HEK293T (cell line): ENCODE measurements at regions not wholly inside any gene's neighbourhood (a gene's known extent, or its start where the extent isn't known, plus 50 kb on each side); places are given as distances from the start of the nearest gene placed in this dataset.

Experiments
- BHLHE40 ChIP-seq: fragments of 450-650 bp; IDR thresholded peaks from 2 replicates; pipeline ENCODE4 v1.6.1; 2016; ENCODE audit warnings: mild to moderate bottlenecking, moderate library complexity, borderline replicate concordance
- CTBP1 ChIP-seq: fragments of 450-650 bp; IDR thresholded peaks from 2 replicates; pipeline ENCODE4 v1.6.1; 2016; ENCODE audit warnings: borderline replicate concordance
- ELF4 ChIP-seq: fragments of 450-650 bp; IDR thresholded peaks from 2 replicates; pipeline ENCODE4 v1.6.1; 2017; ENCODE audit warnings: antibody characterized with exemption
- FOXK2 ChIP-seq: fragments of 450-650 bp; IDR thresholded peaks from 2 replicates; pipeline ENCODE4 v1.6.1; 2016; ENCODE audit warnings: mild to moderate bottlenecking
- HDGF ChIP-seq: fragments of 450-650 bp; IDR thresholded peaks from 2 replicates; pipeline ENCODE4 v1.6.1; 2017; ENCODE audit warnings: antibody characterized with exemption, borderline replicate concordance
- L3MBTL2 ChIP-seq: fragments of 450-650 bp; conservative IDR thresholded peaks from 2 replicates; pipeline ENCODE4 v1.6.1; 2016; ENCODE audit warnings: mild to moderate bottlenecking
- LEF1 ChIP-seq: fragments of 450-650 bp; IDR thresholded peaks from 2 replicates; pipeline ENCODE4 v1.6.1; 2017; ENCODE audit warnings: mild to moderate bottlenecking, borderline replicate concordance
- NFRKB ChIP-seq: fragments of 450-650 bp; IDR thresholded peaks from 2 replicates; pipeline ENCODE4 v1.6.1; 2016; ENCODE audit warnings: mild to moderate bottlenecking, moderate library complexity
- SUZ12 ChIP-seq: fragments of 450-650 bp; IDR thresholded peaks from 2 replicates; pipeline ENCODE4 v1.6.1; 2016; ENCODE audit warnings: mild to moderate bottlenecking

DNA sequence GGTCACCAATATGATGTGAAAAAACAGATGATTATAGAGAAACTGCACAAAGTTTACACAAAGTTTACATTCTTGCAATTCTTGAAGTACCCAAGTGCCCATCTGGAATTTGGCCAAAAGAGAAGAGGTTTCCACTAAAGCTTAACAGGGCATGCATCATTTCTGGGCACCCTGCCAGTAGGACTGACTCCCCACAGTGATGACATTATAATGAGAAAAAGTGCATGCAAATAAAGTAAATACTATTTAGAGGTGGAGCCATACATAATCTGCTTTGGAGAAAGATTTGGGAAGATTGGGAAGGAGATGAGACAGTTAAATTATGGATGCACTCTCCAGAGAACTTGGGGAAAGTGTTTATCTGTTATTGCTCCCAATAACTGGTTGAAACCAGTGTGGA is 93.7 kb upstream of the TRPC3 start:
- TF ChIP-seq LEF1, result no peak
- no peak for TF ChIP-seq NFRKB
- TF ChIP-seq SUZ12, result no peak
- no peak for TF ChIP-seq CTBP1
- TF ChIP-seq ELF4, result no peak
- no peak for TF ChIP-seq BHLHE40
- no peak for TF ChIP-seq HDGF
- no peak for TF ChIP-seq L3MBTL2
- TF ChIP-seq FOXK2, result no peak
